GM19395 (cell line): ENCODE measurements at regions not wholly inside any gene's neighbourhood (a gene's known extent, or its start where the extent isn't known, plus 50 kb on each side); places are given as distances from the start of the nearest gene placed in this dataset.
"Not testable (repeated sequence)": the region's sequence is repeated elsewhere in the genome, so short reads cannot be mapped to it uniquely, and the experiment has no call there.

Experiments used
- ATAC-seq: cut with Tn5 transposase; IDR thresholded peaks from one replicate; pipeline ENCODE4 v1.9.1; 2021; ENCODE audit warnings: mild to moderate bottlenecking, moderate library complexity; ENCODE audit not compliant: unreplicated experiment

GRCh38 chr7:131865911-131866310, 309.5 kb upstream of the PODXL start:
- no peak for ATAC-seq

- ATAC-seq = no peak
These were observed 305.4 kb upstream of the PODXL start for GRCh38 chr7:131861620-131862346.

- ATAC-seq = peak; percentile 86
These were observed 302.9 kb upstream of the PODXL start for GRCh38 chr7:131859147-131859821.

- no peak for ATAC-seq
These were observed 302.2 kb upstream of the PODXL start for GRCh38 chr7:131858611-131859010.

DNA sequence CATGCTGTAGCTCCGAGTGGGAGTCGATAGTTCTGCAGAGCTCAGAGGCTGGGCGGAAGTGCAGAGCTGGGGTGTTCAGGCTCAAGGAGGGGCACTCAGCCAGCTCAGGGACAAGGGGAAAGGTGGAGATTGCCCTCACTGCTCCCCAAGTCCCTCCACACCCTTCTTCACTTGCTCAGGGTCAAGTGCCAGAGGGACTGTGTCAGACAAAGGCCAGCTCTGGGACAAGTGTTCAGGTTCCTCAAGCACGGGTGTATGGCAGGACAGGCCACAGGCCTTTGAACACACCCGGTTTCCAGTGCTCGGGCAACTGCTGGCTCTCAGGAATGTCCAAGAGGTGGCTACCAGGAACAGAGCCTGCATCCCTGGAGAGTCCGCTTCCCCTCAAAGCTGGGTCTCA, 293.0 kb upstream of the PODXL start:
- ATAC-seq = no peak

- ATAC-seq = no peak
These were observed 291.6 kb upstream of the PODXL start for GRCh38 chr7:131848033-131848432.

DNA sequence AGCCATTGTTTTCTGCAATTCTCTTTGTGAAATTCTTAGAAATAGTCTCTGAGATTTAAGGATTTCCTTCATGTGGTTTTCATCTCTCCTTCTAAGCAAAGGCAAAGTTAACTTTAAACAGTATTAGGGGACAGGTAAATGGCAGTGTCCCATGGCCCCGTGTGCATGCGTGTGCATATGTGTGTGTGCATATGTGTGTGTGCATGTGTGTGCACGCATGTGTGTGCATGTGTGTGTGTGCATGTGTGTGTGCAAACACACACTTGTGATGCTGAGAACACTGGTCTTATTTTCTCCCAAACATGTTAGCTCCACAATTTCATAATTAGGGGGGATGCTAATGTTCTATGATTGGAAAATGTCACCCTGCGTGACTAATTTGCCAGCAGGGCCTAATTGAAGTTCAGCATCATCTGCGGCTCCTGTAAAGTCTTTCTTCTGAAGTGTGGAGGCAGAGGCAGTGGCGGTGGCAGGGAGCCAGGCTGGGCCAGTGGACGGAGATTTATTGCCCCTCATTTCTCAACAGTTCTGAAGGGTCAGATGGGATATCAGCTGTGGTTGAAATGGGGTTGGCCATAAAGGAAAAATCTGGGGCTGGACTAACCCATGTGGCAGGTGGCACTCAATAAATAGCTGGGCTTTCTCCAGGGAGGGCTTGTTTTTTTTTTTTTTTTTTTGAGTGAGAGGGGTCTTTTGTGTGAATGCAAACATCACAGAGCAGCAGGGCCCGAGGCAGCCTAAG, 289.3 kb upstream of the PODXL start:
- no peak for ATAC-seq

GRCh38 chr7:131844369-131844768, 287.9 kb upstream of the PODXL start:
- no peak for ATAC-seq

DNA sequence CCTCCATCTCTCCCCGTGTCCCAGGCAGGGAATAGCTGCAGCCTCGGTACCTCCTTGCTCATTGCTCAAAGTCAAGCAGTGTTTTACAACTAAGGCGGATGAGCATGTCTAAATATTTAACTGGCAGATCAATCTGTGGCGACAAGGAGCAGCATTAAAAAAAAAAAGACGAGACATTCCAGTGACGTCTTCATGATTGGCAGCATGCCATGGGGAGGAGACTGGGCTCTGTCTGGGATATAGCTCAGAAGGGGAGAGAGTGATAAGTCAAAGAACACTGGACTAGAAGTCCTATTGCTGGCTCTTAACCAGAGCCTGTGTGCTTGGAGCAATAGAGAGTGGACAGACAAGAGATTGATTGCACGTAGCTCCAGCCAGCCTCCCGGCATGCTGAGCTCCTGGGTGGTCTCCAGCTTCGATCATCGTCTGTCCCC, 287.5 kb upstream of the PODXL start:
- no peak for ATAC-seq

GRCh38 chr7:131839967-131840690, 283.7 kb upstream of the PODXL start:
- no peak for ATAC-seq

GRCh38 chr7:131836733-131837132, 280.3 kb upstream of the PODXL start:
- ATAC-seq = no peak

DNA sequence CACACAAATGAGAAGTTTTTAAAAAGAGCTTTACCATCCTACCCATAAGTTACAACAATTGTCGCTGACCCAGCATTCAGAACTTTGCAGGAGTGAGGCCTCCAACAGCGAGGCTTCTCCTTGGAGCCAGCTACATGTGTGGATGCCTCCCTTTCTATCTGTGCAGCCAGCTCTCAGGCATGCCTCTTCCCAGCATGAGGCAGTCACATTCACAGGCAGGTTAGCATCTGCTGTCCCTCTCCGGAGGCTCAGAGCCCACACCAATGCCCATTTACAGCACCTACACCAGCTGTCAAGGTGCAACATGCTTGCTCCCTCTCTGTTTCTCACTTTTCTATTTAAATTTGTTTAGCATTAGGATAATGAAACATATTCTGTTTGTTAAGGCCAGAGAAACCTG, 278.7 kb upstream of the PODXL start:
- ATAC-seq = no peak

- ATAC-seq = no peak
These were observed 274.3 kb upstream of the PODXL start for GRCh38 chr7:131830681-131831080.

DNA sequence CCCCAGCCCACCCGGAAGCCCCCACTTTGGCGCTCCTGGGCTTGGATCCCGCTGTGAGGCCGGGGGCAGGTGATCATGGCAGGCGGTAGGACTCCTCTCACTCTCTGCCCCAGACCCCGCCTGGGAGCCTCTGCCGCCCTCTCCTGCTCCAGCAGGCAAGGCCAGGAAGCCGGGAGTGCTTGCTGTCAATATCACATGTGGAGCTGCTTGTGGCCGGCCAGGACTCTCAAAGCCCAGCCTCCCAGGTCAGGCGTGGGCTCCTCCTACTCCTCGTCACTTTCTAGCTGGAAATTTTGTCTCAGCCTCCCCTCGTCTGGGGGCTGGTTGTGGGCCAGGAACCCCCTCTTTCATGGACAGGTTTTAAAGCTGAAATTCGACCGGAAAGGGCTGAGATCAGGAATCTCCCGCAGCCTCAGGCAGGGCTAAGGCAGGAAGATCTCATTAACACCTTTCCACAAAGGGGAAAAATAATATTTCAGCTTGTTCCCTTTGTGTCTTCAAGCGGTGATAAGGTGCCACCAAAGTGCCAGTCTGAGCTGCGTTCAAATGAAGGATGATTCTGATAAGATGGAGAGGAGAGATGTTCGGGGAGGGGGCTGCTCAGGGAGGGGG, 273.6 kb upstream of the PODXL start:
- no peak for ATAC-seq

DNA sequence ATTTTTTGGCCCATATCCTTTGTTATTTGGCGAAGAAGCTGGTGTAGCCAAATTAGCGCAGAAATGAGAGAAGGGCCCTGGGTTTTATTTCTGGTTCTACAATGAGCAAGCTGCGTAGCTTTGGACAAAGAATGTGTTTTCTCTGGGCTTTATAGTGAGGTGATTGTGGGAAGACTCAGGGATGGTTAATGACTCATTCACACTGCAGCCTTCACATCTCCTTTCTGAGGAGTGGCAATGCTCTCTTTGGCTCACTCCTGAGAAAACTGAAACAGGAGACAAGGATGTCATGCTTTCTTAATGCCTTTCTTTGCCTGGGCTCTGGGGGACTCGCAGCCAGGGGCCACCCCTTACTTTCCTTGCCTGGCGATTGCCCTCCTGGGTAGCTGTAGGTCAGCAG, 271.0 kb upstream of the PODXL start:
- no peak for ATAC-seq

GRCh38 chr7:131826960-131827359, 270.5 kb upstream of the PODXL start:
- no peak for ATAC-seq

DNA sequence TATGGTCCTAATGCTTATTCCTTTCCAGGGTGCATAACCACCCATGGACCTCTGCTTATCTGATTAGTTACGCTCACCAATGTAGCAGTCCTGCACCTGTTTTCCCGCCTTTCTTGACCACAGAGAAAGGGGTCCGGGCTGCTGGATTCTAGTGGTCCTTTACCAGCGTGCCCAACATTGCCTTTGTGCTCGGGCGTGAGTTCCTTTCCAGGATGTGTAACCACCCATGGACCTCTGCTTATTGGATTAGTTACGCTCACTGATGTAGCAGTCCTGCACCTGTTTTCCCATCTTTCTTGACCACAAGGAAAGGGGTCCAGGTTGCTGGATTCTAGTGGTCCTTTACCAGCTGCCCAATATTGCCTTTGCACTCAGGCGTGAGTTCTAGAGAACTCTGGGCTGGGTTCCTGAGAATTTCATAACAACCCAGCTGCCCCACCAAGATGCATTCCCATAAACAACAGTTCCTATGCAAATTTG, 267.6 kb upstream of the PODXL start:
- not testable (repeated sequence) for ATAC-seq

DNA sequence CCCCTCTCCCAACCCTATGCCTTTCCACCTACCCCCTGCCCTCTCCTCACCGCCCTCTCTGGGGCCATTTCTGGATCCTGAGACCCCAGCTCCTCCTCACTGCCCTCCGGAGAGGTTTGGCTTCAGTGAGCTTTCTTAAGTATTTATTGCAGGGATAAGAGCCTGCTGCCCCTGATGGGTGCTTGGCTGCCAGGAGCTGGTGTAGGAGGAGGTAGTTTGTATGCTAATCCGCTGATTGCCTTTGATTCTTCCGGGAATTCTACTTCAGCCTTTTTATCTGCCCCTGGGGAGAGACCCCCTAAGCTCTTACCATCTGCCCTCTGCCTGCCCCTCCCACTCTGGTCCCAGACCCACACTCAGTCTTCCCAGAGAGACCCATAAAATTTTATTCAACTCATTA, 263.5 kb upstream of the PODXL start:
- no peak for ATAC-seq

GRCh38 chr7:131816391-131817007, 260.1 kb upstream of the PODXL start:
- ATAC-seq = no peak

- ATAC-seq = no peak
These were observed 252.3 kb upstream of the PODXL start for GRCh38 chr7:131808736-131809135.
